H9 (cell line): ENCODE measurements at regions not wholly inside any gene's neighbourhood (a gene's known extent, or its start where the extent isn't known, plus 50 kb on each side); places are given as distances from the start of the nearest gene placed in this dataset.

Source experiments
- DNase-seq: peaks from one replicate; pipeline ENCODE4 v3.0.0-alpha.2; 2017
- H2AFZ ChIP-seq: one replicate; pipeline ENCODE4 v1.6.1; 2013; ENCODE audit warnings: mild to moderate bottlenecking, low read length, control low read depth, moderate library complexity
- H2AK5ac ChIP-seq: 2 replicates; pipeline ENCODE4 v1.6.1; 2013; ENCODE audit warnings: low read length, control low read depth, mixed read lengths; ENCODE audit not compliant: insufficient read length
- H2BK120ac ChIP-seq: one replicate; pipeline ENCODE4 v1.6.1; 2013; ENCODE audit warnings: low read depth, mild to moderate bottlenecking, low read length, control low read depth, inconsistent platforms; ENCODE audit not compliant: poor library complexity, severe bottlenecking
- H2BK12ac ChIP-seq: 2 replicates; pipeline ENCODE4 v1.6.1; 2013; ENCODE audit warnings: low read length, control low read depth, mixed read lengths, low read depth; ENCODE audit not compliant: insufficient read length
- H2BK15ac ChIP-seq: 2 replicates; pipeline ENCODE4 v1.6.1; 2013; ENCODE audit warnings: low read depth, low read length, control low read depth
- H2BK20ac ChIP-seq: one replicate; pipeline ENCODE4 v1.6.1; 2013; ENCODE audit warnings: low read depth, mild to moderate bottlenecking, low read length, control low read depth, inconsistent platforms; ENCODE audit not compliant: poor library complexity, severe bottlenecking
- H2BK5ac ChIP-seq: 2 replicates; pipeline ENCODE4 v1.6.1; 2013; ENCODE audit warnings: low read length, control low read depth, mixed read lengths; ENCODE audit not compliant: insufficient read length
- H3K14ac ChIP-seq: 2 replicates; pipeline ENCODE4 v1.6.1; 2013; ENCODE audit warnings: low read length, control low read depth; ENCODE audit not compliant: insufficient read depth
- H3K18ac ChIP-seq: 2 replicates; pipeline ENCODE4 v1.6.1; 2013; ENCODE audit warnings: low read depth, mild to moderate bottlenecking, mixed read lengths, low read length, control low read depth; ENCODE audit not compliant: insufficient read length
- H3K23ac ChIP-seq: 2 replicates; pipeline ENCODE4 v1.6.1; 2013; ENCODE audit warnings: low read length, control low read depth, mixed read lengths, low read depth; ENCODE audit not compliant: insufficient read length
- H3K23me2 ChIP-seq: 2 replicates; pipeline ENCODE4 v1.6.1; 2013; ENCODE audit warnings: low read depth, mild to moderate bottlenecking, mixed read lengths, low read length, control low read depth; ENCODE audit not compliant: insufficient read length, poor library complexity, severe bottlenecking
- H3K27ac ChIP-seq: 2 replicates; pipeline ENCODE4 v1.5.1; 2013; ENCODE audit warnings: low read length, control low read depth, mixed read lengths, low read depth; ENCODE audit not compliant: insufficient read length
- H3K27me3 ChIP-seq: 2 replicates; pipeline ENCODE4 v1.6.1; 2013; ENCODE audit warnings: low read length, control low read depth, inconsistent platforms; ENCODE audit not compliant: insufficient read depth
- H3K4ac ChIP-seq: 2 replicates; pipeline ENCODE4 v1.6.1; 2013; ENCODE audit warnings: low read depth, mild to moderate bottlenecking, control low read depth, inconsistent platforms, low read length, moderate library complexity
- H3K4me1 ChIP-seq: 2 replicates; pipeline ENCODE4 v1.6.1; 2013; ENCODE audit warnings: low read length, control low read depth, inconsistent platforms; ENCODE audit not compliant: insufficient read depth
- H3K4me2 ChIP-seq: 2 replicates; pipeline ENCODE4 v1.6.1; 2013; ENCODE audit warnings: low read length, control low read depth, mixed read lengths; ENCODE audit not compliant: insufficient read length, insufficient read depth
- H3K56ac ChIP-seq: 2 replicates; pipeline ENCODE4 v1.6.1; 2013; ENCODE audit warnings: low read depth, mild to moderate bottlenecking, mixed read lengths, low read length, control low read depth; ENCODE audit not compliant: insufficient read length
- H3K79me1 ChIP-seq: 2 replicates; pipeline ENCODE4 v1.6.1; 2013; ENCODE audit warnings: low read depth, mild to moderate bottlenecking, moderate library complexity, low read length, control low read depth, inconsistent platforms; ENCODE audit not compliant: insufficient read depth, poor library complexity, severe bottlenecking
- H3K79me2 ChIP-seq: 2 replicates; pipeline ENCODE4 v1.6.1; 2013; ENCODE audit warnings: low read length, control low read depth, inconsistent platforms; ENCODE audit not compliant: insufficient read depth
- H3K9ac ChIP-seq: 2 replicates; pipeline ENCODE4 v1.6.1; 2013; ENCODE audit warnings: low read length, control low read depth, mixed read lengths; ENCODE audit not compliant: insufficient read length; ENCODE audit errors: extremely low read depth
- H3K9me3 ChIP-seq: one replicate; pipeline ENCODE4 v1.6.1; 2013; ENCODE audit warnings: low read depth, low read length, inconsistent platforms; ENCODE audit not compliant: control insufficient read depth
- H3T11ph ChIP-seq: one replicate; pipeline ENCODE4 v1.6.1; 2013; ENCODE audit warnings: mild to moderate bottlenecking, low read length, control low read depth, inconsistent platforms
- H4K20me1 ChIP-seq: one replicate; pipeline ENCODE4 v1.6.1; 2013; ENCODE audit not compliant: control insufficient read depth, insufficient read length, insufficient read depth
- H4K5ac ChIP-seq: 2 replicates; pipeline ENCODE4 v1.6.1; 2013; ENCODE audit warnings: low read depth, mild to moderate bottlenecking, mixed read lengths, low read length, control low read depth; ENCODE audit not compliant: insufficient read length
- H4K8ac ChIP-seq: replicated peaks from 2 replicates; pipeline ENCODE4 v1.6.1; 2013; ENCODE audit warnings: low read length, control low read depth, mixed read lengths, low read depth; ENCODE audit not compliant: insufficient read length
- H4K91ac ChIP-seq: 2 replicates; pipeline ENCODE4 v1.6.1; 2013; ENCODE audit warnings: low read depth, mild to moderate bottlenecking, moderate library complexity, mixed read lengths, low read length, control low read depth; ENCODE audit not compliant: insufficient read length
- H3K27ac Mint-ChIP-seq, 3 experiments: 2 replicates in 2 of 3; 3 replicates in 1 of 3; pipeline ENCODE4 v1.8.0; 2020 to 2021; ENCODE audit warnings: mixed read lengths in 3 of 3, mild to moderate bottlenecking in 1 of 3, moderate library complexity in 1 of 3
- H3K27me3 Mint-ChIP-seq: 2 replicates; pipeline ENCODE4 v1.8.0; 2021; ENCODE audit warnings: low read depth, mild to moderate bottlenecking, moderate library complexity, mixed read lengths
- H3K36me3 Mint-ChIP-seq, 3 experiments: 2 replicates in 2 of 3; 3 replicates in 1 of 3; pipeline ENCODE4 v1.8.0; 2020 to 2021; ENCODE audit warnings: low read depth in 3 of 3, mixed read lengths in 3 of 3; ENCODE audit not compliant: insufficient read depth in 1 of 3
- H3K4me1 Mint-ChIP-seq, 2 experiments: 2 replicates each; pipeline ENCODE4 v1.8.0; 2020; ENCODE audit warnings: mixed read lengths in 2 of 2
- H3K4me3 Mint-ChIP-seq, 2 experiments: 2 replicates in 1 of 2; 3 replicates in 1 of 2; pipeline ENCODE4 v1.8.0; 2020 to 2021; ENCODE audit warnings: mild to moderate bottlenecking in 2 of 2, mixed read lengths in 2 of 2, moderate library complexity in 1 of 2
- H3K9me3 Mint-ChIP-seq, 2 experiments: 2 replicates in 1 of 2; 3 replicates in 1 of 2; pipeline ENCODE4 v1.8.0; 2020; ENCODE audit warnings: mild to moderate bottlenecking in 2 of 2, mixed read lengths in 2 of 2, moderate library complexity in 1 of 2
- WGBS: extraction: QIAGEN DNeasy Blood & Tissue Kit; methylation state at CpG from one replicate; pipeline ENCODE4 v1.1.7; 2013; ENCODE audit warnings: missing lambda C conversion rate, low lambda C conversion rate, mixed read lengths; ENCODE audit not compliant: insufficient read length; ENCODE audit errors: extremely low coverage; 5-methylcytosine and 5-hydroxymethylcytosine counted together
- TF ChIP-seq, protein P1 (sequence below): fragments of 200-600 bp; sonication (generic); conservative IDR thresholded peaks from 3 replicates; pipeline ENCODE4 v1.8.0; 2021; ENCODE audit warnings: antibody characterized with exemption, mild to moderate bottlenecking

DNA sequence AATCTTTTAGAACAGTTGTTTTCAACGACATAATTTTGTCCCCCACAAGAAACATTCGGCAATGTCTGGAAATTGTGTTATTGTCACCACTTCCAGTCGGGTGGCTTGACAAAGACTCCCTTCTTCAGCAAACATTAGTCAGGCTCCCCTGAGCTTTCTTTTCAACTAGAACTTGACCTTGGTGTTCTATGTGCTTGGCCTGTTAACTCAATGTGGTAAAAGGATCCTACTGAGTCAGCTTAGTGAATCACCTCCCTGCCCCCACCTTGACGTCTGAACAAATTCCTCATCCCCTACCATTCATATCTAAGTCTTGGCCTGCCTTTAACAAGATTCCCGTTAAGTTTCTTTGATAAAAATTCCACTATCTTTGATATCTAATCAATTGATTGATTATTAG is 465.0 kb upstream of the ROBO1 start:
- H3K4me1 Mint-ChIP-seq: peaks cover 16 to 18% of the 10 kb centered on the region in 2 experiments
- Histone ChIP-seq H3K27ac (no peak overlapping the region), H4K8ac (no peak overlapping the region), H4K91ac (no peak overlapping the region), H2BK12ac (no peak overlapping the region), H3K23ac (no peak overlapping the region), H3K27me3 (no peaks in the 10 kb centered on the region), H3K23me2 (no peaks in the 10 kb centered on the region), H3K9me3 (no peaks in the 10 kb centered on the region), H2AK5ac (no peak overlapping the region), H3K14ac (no peak overlapping the region), H3K79me2 (no peaks in the 10 kb centered on the region), H2BK15ac (no peak overlapping the region), H4K20me1 (no peaks in the 10 kb centered on the region), H3K18ac (no peak overlapping the region), H2BK120ac (no peak overlapping the region), H3K79me1 (no peaks in the 10 kb centered on the region), H3K4me1 (peaks cover 5% of the 10 kb centered on the region; the same call in 1 of the 2 replicates), H4K5ac (no peak overlapping the region), H3K4me2 (no peak overlapping the region), H2BK5ac (no peak overlapping the region), H3K56ac (no peak overlapping the region), H2AFZ (no peak overlapping the region), H2BK20ac (no peak overlapping the region), H3T11ph (no peak overlapping the region), H3K9ac (no peak overlapping the region), H3K4ac (no peak overlapping the region)
- no peak overlapping the region for H3K4me3 Mint-ChIP-seq
- H3K9me3 Mint-ChIP-seq: peaks cover 7 to 8% of the 10 kb centered on the region in 2 experiments
- peaks cover 0 to 8% (median 0%) of the 10 kb centered on the region in 3 experiments; a peak in 4 of 7 replicates for H3K36me3 Mint-ChIP-seq
- H3K27ac Mint-ChIP-seq: no peak overlapping the region; a peak in 1 of 7 replicates
- WGBS: no CpG with 5 or more reads among the region's 5 CpGs
- TF ChIP-seq, protein P1, sequence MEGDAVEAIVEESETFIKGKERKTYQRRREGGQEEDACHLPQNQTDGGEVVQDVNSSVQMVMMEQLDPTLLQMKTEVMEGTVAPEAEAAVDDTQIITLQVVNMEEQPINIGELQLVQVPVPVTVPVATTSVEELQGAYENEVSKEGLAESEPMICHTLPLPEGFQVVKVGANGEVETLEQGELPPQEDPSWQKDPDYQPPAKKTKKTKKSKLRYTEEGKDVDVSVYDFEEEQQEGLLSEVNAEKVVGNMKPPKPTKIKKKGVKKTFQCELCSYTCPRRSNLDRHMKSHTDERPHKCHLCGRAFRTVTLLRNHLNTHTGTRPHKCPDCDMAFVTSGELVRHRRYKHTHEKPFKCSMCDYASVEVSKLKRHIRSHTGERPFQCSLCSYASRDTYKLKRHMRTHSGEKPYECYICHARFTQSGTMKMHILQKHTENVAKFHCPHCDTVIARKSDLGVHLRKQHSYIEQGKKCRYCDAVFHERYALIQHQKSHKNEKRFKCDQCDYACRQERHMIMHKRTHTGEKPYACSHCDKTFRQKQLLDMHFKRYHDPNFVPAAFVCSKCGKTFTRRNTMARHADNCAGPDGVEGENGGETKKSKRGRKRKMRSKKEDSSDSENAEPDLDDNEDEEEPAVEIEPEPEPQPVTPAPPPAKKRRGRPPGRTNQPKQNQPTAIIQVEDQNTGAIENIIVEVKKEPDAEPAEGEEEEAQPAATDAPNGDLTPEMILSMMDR: no peak
- no peaks in the 10 kb centered on the region for H3K27me3 Mint-ChIP-seq
- DNase-seq: no peak
